SK-N-SH treated with all-trans-retinoic acid at 6 μM for 48 hours (cell line): ENCODE measurements at regions not wholly inside any gene's neighbourhood (a gene's known extent, or its start where the extent isn't known, plus 50 kb on each side); places are given as distances from the start of the nearest gene placed in this dataset.

Experiments
- ATAC-seq: fragments of 200-7000 bp; cut with Tn5 transposase; 3 replicates; pipeline ENCODE4 v1.9.1; 2020; ENCODE audit warnings: mild to moderate bottlenecking, moderate library complexity
- ARNTL ChIP-seq: fragments of 450-650 bp; formaldehyde crosslinking; IDR thresholded peaks from 2 replicates; pipeline ENCODE4 v1.5.0; 2020; ENCODE audit warnings: low read depth, mild to moderate bottlenecking, moderate library complexity, borderline replicate concordance
- BACH2 ChIP-seq: fragments of 250-450 bp; sonication (Bioruptor Pico); IDR thresholded peaks from 2 replicates; pipeline ENCODE4 v1.9.0; 2021; ENCODE audit warnings: mild to moderate bottlenecking, borderline replicate concordance
- CSDC2 ChIP-seq: fragments of 250-450 bp; sonication (Bioruptor Pico); IDR thresholded peaks from 2 replicates; pipeline ENCODE4 v1.5.0; 2020; ENCODE audit warnings: mild to moderate bottlenecking, moderate library complexity
- ESRRG ChIP-seq: fragments of 250-450 bp; sonication (Bioruptor Pico); IDR thresholded peaks from 2 replicates; pipeline ENCODE4 v1.6.1; 2021; ENCODE audit warnings: mild to moderate bottlenecking
- GLIS3 ChIP-seq: fragments of 250-450 bp; sonication (Bioruptor Pico); IDR thresholded peaks from 2 replicates; pipeline ENCODE4 v1.5.0; 2020; ENCODE audit warnings: mild to moderate bottlenecking, moderate library complexity
- ISL1 ChIP-seq: fragments of 250-450 bp; sonication (Bioruptor Pico); IDR thresholded peaks from 2 replicates; pipeline ENCODE4 v2.1.2; 2022; ENCODE audit warnings: mild to moderate bottlenecking, moderate library complexity
- PPARA ChIP-seq: fragments of 250-450 bp; sonication (Bioruptor Pico); IDR thresholded peaks from 2 replicates; pipeline ENCODE4 v1.5.0; 2020; ENCODE audit warnings: mild to moderate bottlenecking, borderline replicate concordance
- SNAI2 ChIP-seq: fragments of 250-450 bp; sonication (Bioruptor Pico); IDR thresholded peaks from 2 replicates; pipeline ENCODE4 v1.5.0; 2020; ENCODE audit warnings: mild to moderate bottlenecking, moderate library complexity
- TCF4 ChIP-seq: fragments of 250-450 bp; sonication (Bioruptor Pico); IDR thresholded peaks from 2 replicates; pipeline ENCODE4 v1.8.0; 2021; ENCODE audit warnings: mild to moderate bottlenecking, moderate library complexity, borderline replicate concordance
- TOX ChIP-seq: fragments of 250-450 bp; sonication (Bioruptor Pico); IDR thresholded peaks from 2 replicates; pipeline ENCODE4 v1.8.0; 2021; ENCODE audit warnings: mild to moderate bottlenecking, moderate library complexity, borderline replicate concordance
- ZC3H10 ChIP-seq: fragments of 250-450 bp; sonication (Bioruptor Pico); IDR thresholded peaks from 2 replicates; pipeline ENCODE4 v1.5.1; 2021; ENCODE audit warnings: mild to moderate bottlenecking, moderate library complexity
- ZFP3 ChIP-seq: fragments of 250-450 bp; sonication (Bioruptor Pico); IDR thresholded peaks from 2 replicates; pipeline ENCODE4 v1.5.0; 2020; ENCODE audit warnings: mild to moderate bottlenecking, moderate library complexity
- ZNF565 ChIP-seq: fragments of 450-650 bp; formaldehyde crosslinking; conservative IDR thresholded peaks from 2 replicates; pipeline ENCODE4 v1.5.0; 2020; ENCODE audit warnings: low read depth, mild to moderate bottlenecking, moderate library complexity
- ZNF70 ChIP-seq: fragments of 450-650 bp; formaldehyde crosslinking; IDR thresholded peaks from 2 replicates; pipeline ENCODE4 v1.5.0; 2020; ENCODE audit warnings: mild to moderate bottlenecking, moderate library complexity
- ZNF8 ChIP-seq: fragments of 450-650 bp; formaldehyde crosslinking; IDR thresholded peaks from 2 replicates; pipeline ENCODE4 v1.5.0; 2020; ENCODE audit warnings: mild to moderate bottlenecking, moderate library complexity
- TF ChIP-seq, protein P1 (sequence below): fragments of 250-450 bp; sonication (Bioruptor Pico); IDR thresholded peaks from 2 replicates; pipeline ENCODE4 v1.5.0; 2020; ENCODE audit warnings: mild to moderate bottlenecking, moderate library complexity
- TF ChIP-seq, protein P2 (sequence below): fragments of 250-450 bp; sonication (Bioruptor Pico); IDR thresholded peaks from 2 replicates; pipeline ENCODE4 v1.8.0; 2021; ENCODE audit warnings: low read depth, mild to moderate bottlenecking, moderate library complexity, borderline replicate concordance
- TF ChIP-seq, protein P3 (sequence below): fragments of 250-450 bp; sonication (Bioruptor Pico); IDR thresholded peaks from 2 replicates; pipeline ENCODE4 v1.8.0; 2020; ENCODE audit warnings: mild to moderate bottlenecking, moderate library complexity, borderline replicate concordance
- TF ChIP-seq, protein P4 (sequence below): fragments of 250-450 bp; sonication (Bioruptor Pico); IDR thresholded peaks from 2 replicates; pipeline ENCODE4 v1.5.1; 2020; ENCODE audit warnings: low read depth, mild to moderate bottlenecking, moderate library complexity

DNA sequence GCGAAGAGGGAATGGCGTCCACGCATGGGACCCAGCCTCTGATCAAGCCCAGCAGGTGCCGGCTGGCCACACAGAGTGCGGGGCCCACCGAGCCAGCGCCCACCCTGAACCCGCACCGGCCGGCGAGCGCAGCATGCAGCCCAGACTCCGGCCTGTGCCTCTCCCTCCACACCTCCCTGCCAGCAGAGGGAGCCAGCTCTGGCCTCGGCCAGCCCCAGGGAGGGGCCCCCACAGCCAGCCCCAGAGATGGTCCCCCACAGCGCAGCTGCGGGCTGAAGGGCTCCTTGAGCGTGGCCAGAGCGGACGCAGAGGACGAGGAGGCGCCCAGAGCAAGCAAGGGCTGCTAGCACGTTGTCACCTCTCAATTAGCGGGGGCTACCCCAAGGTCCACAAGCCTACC is 904.5 kb downstream of the SLITRK6 start (continued):
- TF ChIP-seq, protein P1, sequence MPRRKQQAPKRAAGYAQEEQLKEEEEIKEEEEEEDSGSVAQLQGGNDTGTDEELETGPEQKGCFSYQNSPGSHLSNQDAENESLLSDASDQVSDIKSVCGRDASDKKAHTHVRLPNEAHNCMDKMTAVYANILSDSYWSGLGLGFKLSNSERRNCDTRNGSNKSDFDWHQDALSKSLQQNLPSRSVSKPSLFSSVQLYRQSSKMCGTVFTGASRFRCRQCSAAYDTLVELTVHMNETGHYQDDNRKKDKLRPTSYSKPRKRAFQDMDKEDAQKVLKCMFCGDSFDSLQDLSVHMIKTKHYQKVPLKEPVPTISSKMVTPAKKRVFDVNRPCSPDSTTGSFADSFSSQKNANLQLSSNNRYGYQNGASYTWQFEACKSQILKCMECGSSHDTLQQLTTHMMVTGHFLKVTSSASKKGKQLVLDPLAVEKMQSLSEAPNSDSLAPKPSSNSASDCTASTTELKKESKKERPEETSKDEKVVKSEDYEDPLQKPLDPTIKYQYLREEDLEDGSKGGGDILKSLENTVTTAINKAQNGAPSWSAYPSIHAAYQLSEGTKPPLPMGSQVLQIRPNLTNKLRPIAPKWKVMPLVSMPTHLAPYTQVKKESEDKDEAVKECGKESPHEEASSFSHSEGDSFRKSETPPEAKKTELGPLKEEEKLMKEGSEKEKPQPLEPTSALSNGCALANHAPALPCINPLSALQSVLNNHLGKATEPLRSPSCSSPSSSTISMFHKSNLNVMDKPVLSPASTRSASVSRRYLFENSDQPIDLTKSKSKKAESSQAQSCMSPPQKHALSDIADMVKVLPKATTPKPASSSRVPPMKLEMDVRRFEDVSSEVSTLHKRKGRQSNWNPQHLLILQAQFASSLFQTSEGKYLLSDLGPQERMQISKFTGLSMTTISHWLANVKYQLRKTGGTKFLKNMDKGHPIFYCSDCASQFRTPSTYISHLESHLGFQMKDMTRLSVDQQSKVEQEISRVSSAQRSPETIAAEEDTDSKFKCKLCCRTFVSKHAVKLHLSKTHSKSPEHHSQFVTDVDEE (CRISPR knock-in tag) = no peak
- TF ChIP-seq, protein P2, sequence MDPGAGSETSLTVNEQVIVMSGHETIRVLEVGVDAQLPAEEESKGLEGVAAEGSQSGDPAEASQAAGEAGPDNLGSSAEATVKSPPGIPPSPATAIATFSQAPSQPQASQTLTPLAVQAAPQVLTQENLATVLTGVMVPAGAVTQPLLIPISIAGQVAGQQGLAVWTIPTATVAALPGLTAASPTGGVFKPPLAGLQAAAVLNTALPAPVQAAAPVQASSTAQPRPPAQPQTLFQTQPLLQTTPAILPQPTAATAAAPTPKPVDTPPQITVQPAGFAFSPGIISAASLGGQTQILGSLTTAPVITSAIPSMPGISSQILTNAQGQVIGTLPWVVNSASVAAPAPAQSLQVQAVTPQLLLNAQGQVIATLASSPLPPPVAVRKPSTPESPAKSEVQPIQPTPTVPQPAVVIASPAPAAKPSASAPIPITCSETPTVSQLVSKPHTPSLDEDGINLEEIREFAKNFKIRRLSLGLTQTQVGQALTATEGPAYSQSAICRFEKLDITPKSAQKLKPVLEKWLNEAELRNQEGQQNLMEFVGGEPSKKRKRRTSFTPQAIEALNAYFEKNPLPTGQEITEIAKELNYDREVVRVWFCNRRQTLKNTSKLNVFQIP = no peak
- TF ChIP-seq GLIS3 (CRISPR knock-in tag) = no peak
- no peak for TF ChIP-seq SNAI2 (CRISPR knock-in tag)
- no peak for TF ChIP-seq ZNF565 (CRISPR knock-in tag)
- TF ChIP-seq, all 23 proteins: peak for 0

DNA sequence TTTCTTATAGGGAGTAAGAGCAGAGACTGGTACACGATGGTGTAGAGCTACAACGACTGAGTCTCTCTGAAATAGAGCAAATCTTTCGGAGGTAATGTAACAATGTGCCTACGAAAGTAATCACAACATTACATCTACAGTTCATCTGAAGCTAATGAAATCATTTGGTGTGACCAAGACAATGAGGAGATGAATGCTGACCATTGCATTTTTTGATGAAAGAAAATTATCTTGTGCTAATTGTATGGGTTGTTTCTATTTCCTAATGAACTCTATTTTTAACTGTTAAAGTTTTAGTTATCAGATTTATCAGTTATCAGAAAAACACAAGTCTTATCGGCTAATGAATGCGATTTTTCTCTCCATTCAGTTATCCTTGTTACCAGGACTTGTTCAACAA is 913.4 kb downstream of the SLITRK6 start:
- TF ChIP-seq ARNTL (CRISPR knock-in tag) = no peak
- no peak for TF ChIP-seq ESRRG (CRISPR knock-in tag)
- ATAC-seq = no peak

DNA sequence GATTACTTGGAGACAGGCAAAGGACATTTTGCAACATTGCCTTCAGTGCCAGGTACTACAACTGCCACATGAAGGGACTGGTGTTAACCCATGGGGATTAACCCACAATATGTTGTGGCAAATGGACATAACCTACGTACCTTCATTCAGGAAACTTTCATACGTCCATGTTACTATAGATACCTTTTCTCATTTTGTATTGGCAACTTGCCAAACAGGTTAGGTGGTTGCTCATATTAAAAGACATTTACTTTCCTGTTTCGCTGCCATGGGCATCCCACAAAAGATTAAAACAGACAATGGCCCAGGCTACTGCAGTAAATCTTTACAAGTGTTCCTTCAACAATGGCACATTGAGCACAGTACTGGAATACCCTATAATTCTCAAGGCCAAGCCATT is 925.3 kb downstream of the SLITRK6 start:
- TF ChIP-seq PPARA = no peak
- no peak for TF ChIP-seq ZNF70 (CRISPR knock-in tag)
- no peak for TF ChIP-seq ZNF8 (CRISPR knock-in tag)
- TF ChIP-seq, protein P1 (CRISPR knock-in tag) = no peak
- no peak for TF ChIP-seq GLIS3 (CRISPR knock-in tag)
- TF ChIP-seq ESRRG (CRISPR knock-in tag) = no peak
- TF ChIP-seq, protein P3, sequence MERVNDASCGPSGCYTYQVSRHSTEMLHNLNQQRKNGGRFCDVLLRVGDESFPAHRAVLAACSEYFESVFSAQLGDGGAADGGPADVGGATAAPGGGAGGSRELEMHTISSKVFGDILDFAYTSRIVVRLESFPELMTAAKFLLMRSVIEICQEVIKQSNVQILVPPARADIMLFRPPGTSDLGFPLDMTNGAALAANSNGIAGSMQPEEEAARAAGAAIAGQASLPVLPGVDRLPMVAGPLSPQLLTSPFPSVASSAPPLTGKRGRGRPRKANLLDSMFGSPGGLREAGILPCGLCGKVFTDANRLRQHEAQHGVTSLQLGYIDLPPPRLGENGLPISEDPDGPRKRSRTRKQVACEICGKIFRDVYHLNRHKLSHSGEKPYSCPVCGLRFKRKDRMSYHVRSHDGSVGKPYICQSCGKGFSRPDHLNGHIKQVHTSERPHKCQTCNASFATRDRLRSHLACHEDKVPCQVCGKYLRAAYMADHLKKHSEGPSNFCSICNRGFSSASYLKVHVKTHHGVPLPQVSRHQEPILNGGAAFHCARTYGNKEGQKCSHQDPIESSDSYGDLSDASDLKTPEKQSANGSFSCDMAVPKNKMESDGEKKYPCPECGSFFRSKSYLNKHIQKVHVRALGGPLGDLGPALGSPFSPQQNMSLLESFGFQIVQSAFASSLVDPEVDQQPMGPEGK (CRISPR knock-in tag) = no peak
- TF ChIP-seq, protein P4, sequence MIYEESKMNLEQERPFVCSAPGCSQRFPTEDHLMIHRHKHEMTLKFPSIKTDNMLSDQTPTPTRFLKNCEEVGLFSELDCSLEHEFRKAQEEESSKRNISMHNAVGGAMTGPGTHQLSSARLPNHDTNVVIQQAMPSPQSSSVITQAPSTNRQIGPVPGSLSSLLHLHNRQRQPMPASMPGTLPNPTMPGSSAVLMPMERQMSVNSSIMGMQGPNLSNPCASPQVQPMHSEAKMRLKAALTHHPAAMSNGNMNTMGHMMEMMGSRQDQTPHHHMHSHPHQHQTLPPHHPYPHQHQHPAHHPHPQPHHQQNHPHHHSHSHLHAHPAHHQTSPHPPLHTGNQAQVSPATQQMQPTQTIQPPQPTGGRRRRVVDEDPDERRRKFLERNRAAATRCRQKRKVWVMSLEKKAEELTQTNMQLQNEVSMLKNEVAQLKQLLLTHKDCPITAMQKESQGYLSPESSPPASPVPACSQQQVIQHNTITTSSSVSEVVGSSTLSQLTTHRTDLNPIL (CRISPR knock-in tag) = no peak
- no peak for TF ChIP-seq ZC3H10 (CRISPR knock-in tag)
- TF ChIP-seq TOX (CRISPR knock-in tag) = no peak
- TF ChIP-seq ZNF565 (CRISPR knock-in tag) = no peak
- TF ChIP-seq ISL1 (CRISPR knock-in tag) = no peak
- TF ChIP-seq ARNTL (CRISPR knock-in tag) = no peak
- ATAC-seq = no peak

DNA sequence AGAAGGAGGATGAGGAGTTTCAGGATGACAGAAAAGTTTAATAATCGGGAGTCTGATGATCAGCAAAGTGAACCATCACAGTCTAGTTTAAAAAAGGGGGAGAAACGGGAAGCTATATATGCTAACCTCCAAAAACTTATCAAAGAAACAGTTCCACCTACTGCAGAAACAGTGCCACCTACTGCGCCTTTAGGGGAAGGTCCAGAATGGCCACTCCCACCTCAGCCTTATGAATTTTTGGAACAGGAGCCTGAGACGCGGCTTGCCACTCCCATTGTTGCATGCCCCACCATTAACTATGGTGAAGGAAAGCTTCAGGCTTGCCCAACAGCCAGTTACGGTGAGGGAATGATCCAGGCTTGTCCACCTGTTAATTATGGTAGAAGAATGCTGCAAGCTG is 929.0 kb downstream of the SLITRK6 start:
- no peak for ATAC-seq
- TF ChIP-seq, protein P3 (CRISPR knock-in tag) = no peak
- TF ChIP-seq ZNF565 (CRISPR knock-in tag) (no peak), ZFP3 (no peak), TOX (CRISPR knock-in tag) (no peak), PPARA (no peak), ZNF8 (CRISPR knock-in tag) (no peak), CSDC2 (CRISPR knock-in tag) (no peak), ARNTL (CRISPR knock-in tag) (no peak), BACH2 (CRISPR knock-in tag) (no peak), TCF4 (no peak), ISL1 (CRISPR knock-in tag) (no peak), ZC3H10 (CRISPR knock-in tag) (no peak)
- TF ChIP-seq, protein P1 (CRISPR knock-in tag) = no peak
